GM23338 (cell line): ENCODE measurements at regions not wholly inside any gene's neighbourhood (a gene's known extent, or its start where the extent isn't known, plus 50 kb on each side); places are given as distances from the start of the nearest gene placed in this dataset.
A peak's percentile ranks its signal among the peaks of the same experiment; 100 is the strongest.

Experiments used
- EZH2phosphoT487 ChIP-seq: fragments of 200-600 bp; sonication (generic); IDR thresholded peaks from one replicate; pipeline ENCODE4 v1.8.1; 2018; ENCODE audit warnings: antibody characterized with exemption; ENCODE audit not compliant: unreplicated experiment
- TF ChIP-seq, protein P1 (sequence below), 2 experiments: fragments of 200-600 bp in 1 of 2; sonication (generic) in 1 of 2; conservative IDR thresholded peaks; 2 replicates each; pipeline versions ENCODE4 v1.5.1 to v1.6.1; 2016 to 2017; ENCODE audit warnings: antibody characterized with exemption in 2 of 2, low read depth in 2 of 2, mild to moderate bottlenecking in 2 of 2, moderate library complexity in 1 of 2

DNA sequence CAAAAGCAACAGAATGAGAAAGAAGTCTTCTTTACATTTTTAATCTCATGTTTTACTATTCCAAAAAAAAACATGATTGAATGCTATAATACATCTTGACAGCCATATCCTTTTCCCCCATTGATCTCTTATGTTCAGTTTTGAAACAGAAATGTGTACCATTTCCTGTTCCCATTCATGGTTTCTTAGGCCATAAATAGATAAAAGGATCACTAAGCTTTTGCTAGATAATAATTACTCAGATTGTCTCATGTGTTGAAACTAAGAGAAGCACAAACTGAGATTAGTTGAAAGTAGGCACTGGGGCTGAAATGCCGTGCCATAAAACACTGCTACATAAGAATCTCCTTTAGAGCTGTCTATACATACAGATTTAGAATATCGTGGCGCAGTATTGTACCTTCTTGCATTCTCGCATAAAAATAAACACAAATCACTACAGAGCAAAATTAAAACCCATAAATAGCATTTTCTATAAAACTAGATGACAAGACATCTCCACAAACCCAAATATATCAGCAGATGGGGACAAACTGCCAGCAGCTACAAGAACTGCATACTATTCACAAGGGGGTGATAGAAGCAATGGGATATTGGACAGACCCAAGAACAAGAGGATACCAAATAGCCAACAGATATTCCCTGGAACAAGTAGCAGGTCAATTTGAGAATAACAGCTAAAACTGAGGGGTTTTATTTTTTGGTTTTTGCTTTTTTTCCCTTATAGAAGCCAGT lies 405.3 kb upstream of the PRMT6 start:
- TF ChIP-seq, protein P1, sequence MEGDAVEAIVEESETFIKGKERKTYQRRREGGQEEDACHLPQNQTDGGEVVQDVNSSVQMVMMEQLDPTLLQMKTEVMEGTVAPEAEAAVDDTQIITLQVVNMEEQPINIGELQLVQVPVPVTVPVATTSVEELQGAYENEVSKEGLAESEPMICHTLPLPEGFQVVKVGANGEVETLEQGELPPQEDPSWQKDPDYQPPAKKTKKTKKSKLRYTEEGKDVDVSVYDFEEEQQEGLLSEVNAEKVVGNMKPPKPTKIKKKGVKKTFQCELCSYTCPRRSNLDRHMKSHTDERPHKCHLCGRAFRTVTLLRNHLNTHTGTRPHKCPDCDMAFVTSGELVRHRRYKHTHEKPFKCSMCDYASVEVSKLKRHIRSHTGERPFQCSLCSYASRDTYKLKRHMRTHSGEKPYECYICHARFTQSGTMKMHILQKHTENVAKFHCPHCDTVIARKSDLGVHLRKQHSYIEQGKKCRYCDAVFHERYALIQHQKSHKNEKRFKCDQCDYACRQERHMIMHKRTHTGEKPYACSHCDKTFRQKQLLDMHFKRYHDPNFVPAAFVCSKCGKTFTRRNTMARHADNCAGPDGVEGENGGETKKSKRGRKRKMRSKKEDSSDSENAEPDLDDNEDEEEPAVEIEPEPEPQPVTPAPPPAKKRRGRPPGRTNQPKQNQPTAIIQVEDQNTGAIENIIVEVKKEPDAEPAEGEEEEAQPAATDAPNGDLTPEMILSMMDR (conservative IDR thresholded peaks at IDR 0.05; ENCODE audit: low read depth in 2 of 2), result peak in 1 of 2 experiments; percentile 23; a peak in 2 of 4 replicates
- TF ChIP-seq EZH2phosphoT487, result no peak
